Mucosa of descending colon (tissue), 3 donors: ENCODE measurements at regions not wholly inside any gene's neighbourhood (a gene's known extent, or its start where the extent isn't known, plus 50 kb on each side); places are given as distances from the start of the nearest gene placed in this dataset.

Experiments
- ATAC-seq: fragments of 200-7000 bp; cut with Tn5 transposase; one replicate; pipeline ENCODE4 v1.9.1; 2020; ENCODE audit warnings: mild to moderate bottlenecking, moderate library complexity
- DNase-seq, 3 donors: peaks; one replicate each; pipeline ENCODE4 v3.0.0-alpha.2; 2020
- H3K36me3 ChIP-seq: fragments of 200-600 bp; one replicate; pipeline ENCODE4 v1.8.0; 2021; ENCODE audit warnings: low read depth, mild to moderate bottlenecking
- H3K4me1 ChIP-seq: fragments of 200-600 bp; one replicate; pipeline ENCODE4 v1.8.0; 2021; ENCODE audit warnings: low read depth, mild to moderate bottlenecking
- H3K4me3 ChIP-seq: fragments of 200-600 bp; one replicate; pipeline ENCODE4 v1.8.0; 2021; ENCODE audit warnings: mild to moderate bottlenecking
- H3K9me3 ChIP-seq: fragments of 200-600 bp; one replicate; pipeline ENCODE4 v1.8.0; 2021; ENCODE audit warnings: mild to moderate bottlenecking
- CTCF ChIP-seq: fragments of 200-600 bp; IDR thresholded peaks from one replicate; pipeline ENCODE4 v1.8.0; 2022; ENCODE audit warnings: antibody characterized with exemption, mild to moderate bottlenecking
- intact Hi-C, 2 donors: fragments of 100-400 bp; cut with DNase I in 1 of 2; cut with micrococcal nuclease in 1 of 2; formaldehyde crosslinking; loops; one replicate each; pipeline versions ENCODE4 v1.11.0 to v1.11.1; 2022; cut with DNase I, micrococcal nuclease
- donor health status: DM: no; HTN: no; CAD: no; lungs with moderate emphysema.
- donor health status: DM: no; HTN: no; CAD: no.
- donor health status: DM: no; HTN: yes; CAD: no.

GRCh38 chr6:141103246-141103645 lies 1029.5 kb upstream of the GJE1 start:
- Histone ChIP-seq H3K4me3 (no peak overlapping the region), H3K9me3 (no peaks in the 10 kb centered on the region), H3K4me1 (no peaks in the 10 kb centered on the region), H3K36me3 (no peaks in the 10 kb centered on the region)
- no peak for TF ChIP-seq CTCF
- DNase-seq (no peak), ATAC-seq (no peak)
- intact Hi-C loops: no loop called here

DNA sequence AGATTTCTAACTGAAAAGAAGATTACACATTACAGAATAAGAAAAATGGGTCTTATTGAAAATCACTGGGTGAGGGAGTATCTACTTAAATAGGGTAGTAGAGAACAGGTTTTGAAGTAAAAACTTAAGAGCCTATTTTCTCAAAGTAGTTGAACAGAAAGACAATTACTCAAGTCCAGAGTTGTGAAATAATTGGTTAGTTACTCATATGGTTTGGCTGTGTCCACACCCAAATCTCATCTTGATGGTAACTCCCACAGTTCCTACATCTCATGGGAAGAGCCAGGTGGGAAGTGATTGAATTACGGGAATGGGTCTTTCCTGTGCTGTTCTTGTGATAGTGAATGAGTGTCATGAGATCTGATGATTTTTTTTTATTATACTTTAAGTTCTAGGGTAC lies 1035.3 kb upstream of the GJE1 start:
- H3K36me3 ChIP-seq: no peaks in the 10 kb centered on the region
- no peaks in the 10 kb centered on the region for H3K4me1 ChIP-seq
- no peak for TF ChIP-seq CTCF
- DNase-seq: no peak
- intact Hi-C loops: no loop called here
- ATAC-seq: no peak
- H3K4me3 ChIP-seq: no peak overlapping the region
- H3K9me3 ChIP-seq: no peaks in the 10 kb centered on the region

DNA sequence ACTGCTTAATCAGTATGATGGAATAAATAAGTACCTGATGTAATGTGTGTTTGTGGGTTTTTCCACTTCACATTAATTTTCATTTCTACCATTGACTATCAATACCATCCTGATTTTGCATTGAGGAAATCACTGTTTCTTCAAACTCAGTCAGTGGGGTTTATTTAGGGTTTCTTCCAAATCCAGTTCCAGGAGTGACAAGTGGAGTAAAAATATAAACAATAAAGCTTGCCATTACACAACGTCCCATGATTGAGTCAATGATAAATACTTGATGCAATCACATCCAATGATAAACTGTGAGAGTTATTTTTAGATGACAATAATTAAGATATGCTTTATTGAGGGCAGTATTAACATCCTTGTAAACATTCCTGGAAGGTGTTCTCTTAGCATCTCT lies 1037.4 kb upstream of the GJE1 start:
- Histone ChIP-seq H3K4me3 (no peak overlapping the region), H3K4me1 (no peaks in the 10 kb centered on the region), H3K9me3 (no peaks in the 10 kb centered on the region), H3K36me3 (no peaks in the 10 kb centered on the region)
- no peak for ATAC-seq
- DNase-seq: no peak
- intact Hi-C loops: no loop called here
- no peak for TF ChIP-seq CTCF

DNA sequence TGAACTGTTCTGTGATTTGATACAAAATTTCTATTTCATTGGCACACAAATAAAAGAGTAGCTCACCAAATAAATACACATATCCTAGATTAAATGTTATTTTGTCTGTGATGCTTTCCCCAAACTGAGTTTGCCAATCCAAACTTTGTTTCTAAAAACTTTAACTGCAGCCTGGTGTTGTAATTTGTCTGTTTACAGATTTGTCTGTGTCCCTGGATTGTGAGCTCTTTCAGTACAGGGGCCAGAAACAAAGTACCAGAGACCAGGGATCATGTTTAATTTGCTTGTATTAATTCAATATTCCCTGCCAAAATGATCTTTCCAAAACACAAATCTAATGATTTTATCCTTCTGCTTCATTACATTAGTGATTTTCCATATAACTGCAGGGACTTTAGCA lies 1044.6 kb upstream of the GJE1 start:
- no peaks in the 10 kb centered on the region for H3K36me3 ChIP-seq
- no peak overlapping the region for H3K4me3 ChIP-seq
- no peaks in the 10 kb centered on the region for H3K9me3 ChIP-seq
- intact Hi-C loops: no loop called here
- DNase-seq: no peak
- H3K4me1 ChIP-seq: no peaks in the 10 kb centered on the region
- no peak for ATAC-seq
- TF ChIP-seq CTCF: no peak

GRCh38 chr6:141077355-141078333 lies 1055.1 kb upstream of the GJE1 start:
- ATAC-seq: peak; percentile 50
- TF ChIP-seq CTCF: no peak
- intact Hi-C loops: no loop called here
- no peak overlapping the region for H3K4me3 ChIP-seq
- no peaks in the 10 kb centered on the region for H3K4me1 ChIP-seq
- H3K9me3 ChIP-seq: no peaks in the 10 kb centered on the region
- H3K36me3 ChIP-seq: no peaks in the 10 kb centered on the region
- peak in 1 of 3 donors; percentile 3 for DNase-seq
